Aorta (tissue), 5 donors: ENCODE measurements at regions not wholly inside any gene's neighbourhood (a gene's known extent, or its start where the extent isn't known, plus 50 kb on each side); places are given as distances from the start of the nearest gene placed in this dataset.

Source experiments
- ATAC-seq: fragments of 200-7000 bp; cut with Tn5 transposase; one replicate; pipeline ENCODE4 v1.9.1; 2022; ENCODE audit warnings: moderate library complexity; ENCODE audit not compliant: low FRiP score
- DNase-seq, 2 donors: peaks; one replicate each; pipeline ENCODE4 v3.0.0-alpha.2; 2020
- H3K27ac ChIP-seq, 2 donors: one replicate each; pipeline ENCODE4 v1.5.1; 2013; ENCODE audit warnings: low read length in 2 of 2, mild to moderate bottlenecking in 2 of 2, moderate library complexity in 2 of 2, control low read depth in 1 of 2, inconsistent platforms in 1 of 2, low read depth in 1 of 2
- H3K27me3 ChIP-seq, 2 donors: one replicate each; pipeline ENCODE4 v1.6.1; 2013; ENCODE audit warnings: control low read depth in 1 of 2, low read length in 1 of 2, mild to moderate bottlenecking in 1 of 2, moderate library complexity in 1 of 2; ENCODE audit not compliant: insufficient read depth in 2 of 2, control insufficient read depth in 1 of 2
- H3K36me3 ChIP-seq, 2 donors: one replicate each; pipeline ENCODE4 v1.6.1; 2013; ENCODE audit warnings: control low read depth in 1 of 2, low read length in 1 of 2, mild to moderate bottlenecking in 1 of 2; ENCODE audit not compliant: insufficient read depth in 2 of 2, control insufficient read depth in 1 of 2
- H3K4me1 ChIP-seq, 2 donors: one replicate each; pipeline ENCODE4 v1.6.1; 2013; ENCODE audit warnings: low read length in 2 of 2, control low read depth in 1 of 2, mild to moderate bottlenecking in 1 of 2, moderate library complexity in 1 of 2; ENCODE audit not compliant: insufficient read depth in 2 of 2, control insufficient read depth in 1 of 2
- H3K4me3 ChIP-seq, 2 donors: one replicate each; pipeline ENCODE4 v1.5.1; 2013; ENCODE audit warnings: low read length in 2 of 2, control low read depth in 1 of 2, mild to moderate bottlenecking in 1 of 2
- H3K9me3 ChIP-seq: one replicate; pipeline ENCODE4 v1.6.1; 2013; ENCODE audit warnings: mild to moderate bottlenecking, low read length; ENCODE audit not compliant: control insufficient read depth
- WGBS, 2 donors: extraction: QIAGEN DNeasy Blood & Tissue Kit; methylation state at CpG; one replicate each; pipeline ENCODE4 v1.1.7; 2013; 5-methylcytosine and 5-hydroxymethylcytosine counted together
- intact Hi-C, 2 donors: fragments of 100-400 bp; cut with DNase I; formaldehyde crosslinking; loops; one replicate each; pipeline versions ENCODE4 v1.14.2 to v1.15.0; 2022
- donor health status: healthy with polysubstance abuse.
- donor health status: Bipolar disorder and iron deficiency.
- donor health status: DM: no; HTN: no; CAD: no.
- donor health status: DM: no; HTN: no; CAD: no.
- donor health status: DM: yes; HTN: yes; CAD: no.

DNA sequence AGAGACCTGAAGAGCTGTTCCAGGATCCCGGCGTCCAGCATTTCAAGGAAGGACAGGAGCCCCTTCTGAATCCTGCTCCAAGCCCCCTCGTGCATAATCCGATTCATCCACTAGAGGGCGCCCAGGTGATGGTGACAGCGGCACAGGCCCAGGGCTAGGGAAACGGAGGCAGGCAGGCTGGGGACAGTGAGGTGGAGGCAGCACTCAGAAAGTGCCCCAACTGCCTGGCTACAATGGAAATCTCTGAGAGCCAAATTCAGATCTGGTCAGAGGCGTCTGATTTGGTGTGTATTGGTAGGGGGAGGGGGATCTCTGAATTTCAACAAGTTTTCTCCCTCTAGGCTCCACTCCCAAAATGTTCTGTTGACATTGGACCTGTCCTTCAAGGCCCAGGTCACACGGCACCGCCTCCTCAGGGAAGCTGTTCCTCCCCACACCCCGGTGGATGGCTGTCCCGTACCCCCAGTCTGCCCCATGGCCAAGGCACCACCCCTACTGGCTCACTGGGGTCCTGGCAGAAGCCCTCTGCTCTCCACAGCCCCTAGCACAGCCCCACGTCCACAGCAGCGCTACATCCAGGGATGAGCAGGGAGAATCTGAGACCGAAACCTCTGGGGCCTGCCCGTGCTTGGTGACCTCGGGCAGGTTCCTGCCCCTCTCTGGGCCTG, 142.9 kb downstream of the CRYBB2 start:
- intact Hi-C loops = no loop called here
- no peak overlapping the region for H3K27ac ChIP-seq
- H3K9me3 ChIP-seq = no peaks in the 10 kb centered on the region
- H3K4me3 ChIP-seq = no peak overlapping the region
- ATAC-seq = peak; percentile 68
- DNase-seq = peak; percentile 72 to 89
- H3K36me3 ChIP-seq = no peaks in the 10 kb centered on the region
- no peaks in the 10 kb centered on the region for H3K4me1 ChIP-seq
- H3K27me3 ChIP-seq = no peaks in the 10 kb centered on the region
- WGBS, 2 donors = 20 to 21% methylated on average over 17 of the region's 17 CpGs

DNA sequence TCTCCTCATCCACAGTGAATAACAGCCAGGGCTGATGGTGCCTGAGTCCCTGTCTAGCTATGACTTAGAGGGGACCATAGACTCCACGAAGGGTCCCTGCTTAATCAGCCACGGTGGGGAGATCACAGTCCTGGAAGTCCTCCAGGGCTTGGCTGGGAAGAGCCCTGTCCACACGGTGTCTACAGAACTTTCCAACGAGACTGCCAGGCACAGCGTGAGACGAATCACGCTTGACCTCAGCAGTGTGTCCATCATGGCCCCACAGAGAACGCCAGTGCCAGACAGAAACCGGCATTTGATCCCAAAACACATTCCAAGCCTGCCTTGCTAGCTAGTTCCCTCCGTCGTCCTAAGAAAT, 143.4 kb downstream of the CRYBB2 start:
- no peak overlapping the region for H3K4me3 ChIP-seq
- intact Hi-C loops = no loop called here
- 10 to 27% methylated on average over 11 of the region's 11 CpGs for WGBS, 2 donors
- no peaks in the 10 kb centered on the region for H3K4me1 ChIP-seq
- DNase-seq (peak; percentile 41 to 59), ATAC-seq (peak; percentile 34)
- no peaks in the 10 kb centered on the region for H3K36me3 ChIP-seq
- no peaks in the 10 kb centered on the region for H3K27me3 ChIP-seq
- H3K27ac ChIP-seq = no peak overlapping the region
- H3K9me3 ChIP-seq = no peaks in the 10 kb centered on the region

DNA sequence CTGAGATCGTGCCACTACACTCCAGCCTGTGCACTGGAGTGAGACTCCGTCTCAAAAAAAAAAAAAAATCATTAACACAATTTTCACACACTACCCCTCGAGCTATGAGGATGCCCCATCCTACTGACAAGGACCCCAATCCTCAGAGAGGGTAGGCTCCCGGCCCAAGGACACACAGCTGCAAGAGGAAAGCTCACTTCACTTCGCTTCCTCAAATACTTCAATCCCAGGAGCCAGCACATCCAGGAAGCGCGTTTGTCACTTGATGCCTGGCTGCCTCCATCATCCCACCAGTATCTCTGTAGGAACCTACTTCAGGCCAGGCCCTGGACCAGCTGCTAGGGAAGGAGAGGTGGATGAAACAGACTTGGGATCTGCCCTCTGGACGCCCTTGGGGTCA, 144.0 kb downstream of the CRYBB2 start:
- Histone ChIP-seq H3K4me3 (no peak overlapping the region), H3K27ac (no peak overlapping the region), H3K36me3 (no peaks in the 10 kb centered on the region), H3K4me1 (no peaks in the 10 kb centered on the region), H3K27me3 (no peaks in the 10 kb centered on the region), H3K9me3 (no peaks in the 10 kb centered on the region)
- 91 to 93% methylated on average over 8 of the region's 8 CpGs for WGBS, 2 donors
- ATAC-seq (no peak), DNase-seq (peak; percentile 16 to 36)
- intact Hi-C loops = no loop called here

DNA sequence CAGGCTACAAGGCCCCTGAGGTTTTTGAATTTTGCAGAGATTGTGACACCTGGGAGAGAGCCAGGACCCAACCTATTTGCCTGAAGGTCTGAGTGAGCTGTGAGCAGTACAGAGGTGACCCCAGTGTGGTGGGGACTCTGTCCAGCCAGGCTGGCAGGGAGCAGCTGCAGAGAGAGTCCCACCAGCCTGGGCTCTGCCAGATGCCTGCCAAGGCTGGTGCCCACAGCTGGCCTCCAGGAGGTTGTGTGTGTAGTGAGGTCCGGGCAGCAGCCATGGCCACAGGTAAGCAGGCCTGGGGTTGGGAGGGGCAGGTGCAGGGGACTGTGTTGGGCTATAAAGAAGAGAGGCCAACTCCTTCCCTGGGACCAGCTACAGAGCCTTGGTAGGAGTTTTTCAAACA, 144.8 kb downstream of the CRYBB2 start:
- WGBS, 2 donors = 69 to 87% methylated on average over 1 of the region's 1 CpG
- H3K4me1 ChIP-seq = no peaks in the 10 kb centered on the region

DNA sequence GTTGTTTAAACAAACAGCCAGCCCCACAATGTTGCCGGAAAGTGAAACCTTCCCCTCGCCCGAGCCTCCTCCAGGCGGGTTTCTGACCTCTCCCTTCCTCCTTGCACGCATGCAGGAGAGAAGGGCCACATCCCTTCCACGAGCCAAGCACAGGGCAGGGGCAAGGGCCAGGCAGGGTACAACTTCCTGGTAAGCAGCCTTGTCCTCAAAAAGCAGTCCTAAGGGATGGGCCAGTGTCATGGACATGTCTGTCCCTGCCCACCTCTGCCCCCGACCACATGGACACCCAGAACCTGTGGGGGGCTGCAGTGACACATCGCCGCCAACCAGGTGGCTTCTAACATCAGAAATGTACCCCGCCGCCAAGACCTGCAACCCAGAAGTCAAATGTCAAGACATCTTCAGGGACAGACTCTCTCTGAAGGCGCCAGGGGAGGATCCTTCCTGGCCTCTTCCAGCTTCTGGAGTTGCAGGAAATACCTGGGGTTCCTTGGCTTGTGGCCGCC, 145.3 kb downstream of the CRYBB2 start:
- Histone ChIP-seq H3K4me1 (no peaks in the 10 kb centered on the region), H3K27ac (no peak overlapping the region), H3K4me3 (no peak overlapping the region), H3K36me3 (no peaks in the 10 kb centered on the region), H3K27me3 (no peaks in the 10 kb centered on the region), H3K9me3 (no peaks in the 10 kb centered on the region)
- ATAC-seq = no peak
- intact Hi-C loops = no loop called here
- WGBS, 2 donors = 92 to 93% methylated on average over 12 to 13 of the region's 13 CpGs
- peak; percentile 44 to 51 for DNase-seq

More for the DNA sequence above, 144.8 kb downstream of the CRYBB2 start:
- intact Hi-C loops = no loop called here
- Histone ChIP-seq H3K36me3 (no peaks in the 10 kb centered on the region), H3K9me3 (no peaks in the 10 kb centered on the region), H3K27ac (no peak overlapping the region), H3K27me3 (no peaks in the 10 kb centered on the region), H3K4me3 (no peak overlapping the region)
- DNase-seq (peak; percentile 37 to 59), ATAC-seq (no peak)

DNA sequence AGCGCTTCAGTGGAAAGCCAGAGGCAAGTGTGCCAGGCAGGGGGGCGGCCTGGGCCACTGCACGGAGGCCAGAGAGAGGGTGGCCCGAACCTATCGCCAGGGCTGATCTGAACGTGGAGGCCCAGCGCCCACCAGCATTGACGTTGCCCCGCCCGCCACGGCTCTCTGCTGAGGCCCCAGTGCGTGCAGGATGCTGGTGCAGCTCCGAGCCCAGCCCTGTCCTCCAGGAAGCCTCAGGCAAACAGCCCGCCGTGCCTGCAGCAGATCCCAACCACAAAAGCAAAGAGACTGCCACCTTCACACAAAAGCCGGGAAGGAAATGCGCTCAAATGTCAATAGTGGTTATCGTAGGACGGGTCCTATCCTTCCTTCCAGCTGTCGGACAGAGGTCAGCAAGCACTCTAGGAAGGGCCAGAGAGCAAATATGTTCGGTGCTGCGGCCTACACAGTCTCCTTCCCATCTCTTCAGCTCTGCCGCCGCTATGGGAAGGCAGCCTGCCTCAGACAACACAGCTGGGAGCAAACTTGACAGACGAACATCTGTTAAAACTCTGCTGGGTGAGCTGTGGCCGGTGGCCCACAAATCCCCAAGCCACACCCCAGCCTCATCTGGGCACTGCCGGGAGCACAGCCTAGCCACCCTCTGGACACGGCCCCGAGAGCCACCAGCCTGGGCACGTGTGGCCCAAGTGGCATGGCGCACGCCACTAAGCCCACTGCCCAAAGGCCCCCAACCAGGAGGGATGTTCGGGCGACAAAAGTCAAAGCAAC, 146.2 kb downstream of the CRYBB2 start:
- no peaks in the 10 kb centered on the region for H3K4me1 ChIP-seq
- no peaks in the 10 kb centered on the region for H3K9me3 ChIP-seq
- no peak overlapping the region for H3K27ac ChIP-seq
- DNase-seq (peak; percentile 38 to 60), ATAC-seq (no peak)
- no peaks in the 10 kb centered on the region for H3K27me3 ChIP-seq
- H3K4me3 ChIP-seq = no peak overlapping the region
- 88 to 92% methylated on average over 34 of the region's 34 CpGs for WGBS, 2 donors
- intact Hi-C loops = no loop called here
- no peaks in the 10 kb centered on the region for H3K36me3 ChIP-seq

DNA sequence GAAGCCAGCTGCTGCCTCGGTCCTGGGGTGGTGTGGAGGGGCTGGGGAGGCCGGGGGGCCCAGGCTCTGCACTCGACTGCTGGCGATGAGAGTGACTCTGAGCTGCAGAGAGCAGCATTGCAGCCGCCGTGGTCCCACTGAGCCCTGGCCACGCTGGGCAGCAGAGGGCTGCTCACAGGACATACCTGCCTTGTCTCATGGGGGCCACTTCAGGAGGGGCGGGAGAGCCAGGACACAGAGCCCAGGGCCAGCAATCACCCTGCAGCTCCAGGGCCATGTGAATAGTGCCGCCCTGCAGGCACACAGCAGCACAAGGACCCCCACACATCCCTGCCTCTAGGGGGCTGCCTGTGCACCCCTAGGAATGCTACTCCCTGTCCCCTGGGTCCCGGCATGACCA, 147.0 kb downstream of the CRYBB2 start:
- H3K9me3 ChIP-seq = no peaks in the 10 kb centered on the region
- DNase-seq (peak in 1 of 2 donors; percentile 62), ATAC-seq (no peak)
- H3K27me3 ChIP-seq = no peaks in the 10 kb centered on the region
- no peaks in the 10 kb centered on the region for H3K36me3 ChIP-seq
- intact Hi-C loops = no loop called here
- H3K4me1 ChIP-seq = no peaks in the 10 kb centered on the region
- H3K4me3 ChIP-seq = no peak overlapping the region
- WGBS, 2 donors = 69 to 76% methylated on average over 10 of the region's 10 CpGs
- no peak overlapping the region for H3K27ac ChIP-seq

DNA sequence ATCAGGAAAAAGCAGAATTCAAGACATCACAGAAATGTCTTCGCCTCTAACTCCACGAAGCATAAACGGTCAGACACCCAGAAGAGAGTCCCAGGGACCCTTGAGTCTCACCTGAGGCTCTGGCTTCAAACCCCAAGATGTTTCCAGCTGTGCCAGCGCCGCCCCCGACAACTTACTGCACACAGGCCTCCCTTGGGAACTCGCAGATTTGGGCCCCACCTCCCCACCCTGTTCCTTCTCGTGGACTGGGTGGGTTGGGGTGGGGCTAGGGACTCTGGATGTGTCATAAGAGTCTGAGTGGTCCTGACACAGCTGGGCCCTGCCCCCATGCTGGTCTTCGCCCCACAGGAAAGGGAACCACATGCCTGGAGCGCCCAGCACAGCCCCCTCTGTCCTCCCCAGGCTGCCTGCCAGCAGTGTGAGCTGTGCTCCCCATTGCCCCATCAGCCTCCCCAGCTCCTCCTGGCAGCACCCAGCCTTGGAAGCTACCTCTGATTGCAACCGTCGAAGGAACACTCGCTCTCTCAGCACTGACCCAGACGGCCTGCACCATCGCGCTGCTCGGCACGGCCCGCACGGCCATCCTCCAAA, 147.5 kb downstream of the CRYBB2 start:
- DNase-seq (no peak), ATAC-seq (no peak)
- no peak overlapping the region for H3K27ac ChIP-seq
- intact Hi-C loops = no loop called here
- no peaks in the 10 kb centered on the region for H3K27me3 ChIP-seq
- WGBS, 2 donors = 91 to 93% methylated on average over 20 of the region's 20 CpGs
- no peak overlapping the region for H3K4me3 ChIP-seq
- no peaks in the 10 kb centered on the region for H3K9me3 ChIP-seq
- H3K4me1 ChIP-seq = no peaks in the 10 kb centered on the region
- H3K36me3 ChIP-seq = no peaks in the 10 kb centered on the region
